Left colon (tissue), 2 donors: ENCODE measurements at regions not wholly inside any gene's neighbourhood (a gene's known extent, or its start where the extent isn't known, plus 50 kb on each side); places are given as distances from the start of the nearest gene placed in this dataset.

ENCODE experiments used
- ATAC-seq: fragments of 200-7000 bp; cut with Tn5 transposase; one replicate; pipeline ENCODE4 v1.9.1; 2020; ENCODE audit warnings: mild to moderate bottlenecking, moderate library complexity
- DNase-seq, 2 donors: peaks; one replicate each; pipeline ENCODE4 v3.0.0-alpha.2; 2020
- intact Hi-C, 2 donors: fragments of 100-400 bp; cut with DNase I in 1 of 2; cut with micrococcal nuclease in 1 of 2; formaldehyde crosslinking; loops; one replicate each; pipeline versions ENCODE4 v1.11.2 to v1.14.0; 2022; cut with DNase I, micrococcal nuclease
- donor health status: DM: no; HTN: no; CAD: no.
- donor health status: DM: yes; HTN: yes; CAD: no.

GRCh38 chr20:24871480-24872213 is 77.4 kb upstream of the CST7 start:
- no peak for ATAC-seq
- no peak for DNase-seq
- intact Hi-C loops: no loop called here

GRCh38 chr20:24872291-24873024 is 76.6 kb upstream of the CST7 start:
- intact Hi-C loops: no loop called here
- no peak for ATAC-seq
- no peak for DNase-seq

GRCh38 chr20:24873025-24873620 is 75.9 kb upstream of the CST7 start:
- DNase-seq (no peak), ATAC-seq (no peak)
- intact Hi-C loops: no loop called here

- intact Hi-C loops: no loop called here
- ATAC-seq (no peak), DNase-seq (no peak)
These were observed 74.0 kb upstream of the CST7 start for GRCh38 chr20:24875078-24875477.

GRCh38 chr20:24877652-24878051 is 71.4 kb upstream of the CST7 start:
- ATAC-seq: no peak
- intact Hi-C loops: no loop called here
- no peak for DNase-seq

- intact Hi-C loops: no loop called here
- DNase-seq (no peak), ATAC-seq (no peak)
These were observed 70.4 kb upstream of the CST7 start for GRCh38 chr20:24878657-24879056.

GRCh38 chr20:24879875-24880274 is 69.2 kb upstream of the CST7 start:
- DNase-seq (no peak), ATAC-seq (no peak)
- intact Hi-C loops: no loop called here

GRCh38 chr20:24880356-24880755 is 68.7 kb upstream of the CST7 start:
- DNase-seq (no peak), ATAC-seq (no peak)
- intact Hi-C loops: no loop called here

- intact Hi-C loops: no loop called here
- DNase-seq (no peak), ATAC-seq (no peak)
These were observed 58.8 kb upstream of the CST7 start for GRCh38 chr20:24890286-24890685.

- intact Hi-C loops: no loop called here
- ATAC-seq: no peak
These were observed 57.3 kb upstream of the CST7 start for GRCh38 chr20:24891546-24892393.

GRCh38 chr20:24892522-24892921 is 56.5 kb upstream of the CST7 start:
- ATAC-seq (no peak), DNase-seq (no peak)
- intact Hi-C loops: no loop called here

More at GRCh38 chr20:24891546-24892393, 57.3 kb upstream of the CST7 start:
- DNase-seq: no peak

- ATAC-seq (no peak), DNase-seq (no peak)
- intact Hi-C loops: no loop called here
These were observed 56.1 kb upstream of the CST7 start for GRCh38 chr20:24892931-24893330.

- ATAC-seq (no peak), DNase-seq (no peak)
- intact Hi-C loops: no loop called here
These were observed 54.6 kb upstream of the CST7 start for GRCh38 chr20:24894488-24894887.

- no peak for DNase-seq
- intact Hi-C loops: no loop called here
- no peak for ATAC-seq
These were observed 54.1 kb upstream of the CST7 start for GRCh38 chr20:24894967-24895366.

- DNase-seq: no peak
- no peak for ATAC-seq
- intact Hi-C loops: no loop called here
These were observed 53.6 kb upstream of the CST7 start for GRCh38 chr20:24895431-24895830.

- ATAC-seq (no peak), DNase-seq (no peak)
- intact Hi-C loops: no loop called here
These were observed 53.0 kb upstream of the CST7 start for GRCh38 chr20:24895898-24896658.

- intact Hi-C loops: no loop called here
- DNase-seq: no peak
- no peak for ATAC-seq
These were observed 52.1 kb upstream of the CST7 start for GRCh38 chr20:24896984-24897383.

- DNase-seq (no peak), ATAC-seq (no peak)
- intact Hi-C loops: no loop called here
These were observed 51.1 kb upstream of the CST7 start for GRCh38 chr20:24897974-24898373.

GRCh38 chr20:24899153-24899552 is 49.9 kb upstream of the CST7 start:
- DNase-seq: no peak
- intact Hi-C loops: no loop called here
- ATAC-seq: no peak
